PFSK-1 (cell line): ENCODE measurements at regions not wholly inside any gene's neighbourhood (a gene's known extent, or its start where the extent isn't known, plus 50 kb on each side); places are given as distances from the start of the nearest gene placed in this dataset.

Source experiments
- FOXP2 ChIP-seq: optimal IDR thresholded peaks from 2 replicates; pipeline ENCODE3; 2011; ENCODE audit warnings: borderline replicate concordance, control low read depth, inconsistent platforms; ENCODE audit not compliant: insufficient read depth; ENCODE audit errors: extremely low read length, extremely low read depth
- POLR2AphosphoS5 ChIP-seq: IDR thresholded peaks from 2 replicates; pipeline ENCODE4 v1.6.1; 2012; ENCODE audit warnings: low read depth, mild to moderate bottlenecking, control low read depth, low read length, moderate library complexity
- REST ChIP-seq, 2 experiments: IDR thresholded peaks; 2 replicates each; pipeline versions ENCODE4 v1.6.1 to v1.8.0; 2011 to 2012; ENCODE audit warnings: low read depth in 2 of 2, low read length in 2 of 2, control low read depth in 1 of 2, inconsistent platforms in 1 of 2, mild to moderate bottlenecking in 1 of 2, moderate library complexity in 1 of 2; ENCODE audit not compliant: insufficient read depth in 1 of 2
- SIN3A ChIP-seq: IDR thresholded peaks from 2 replicates; pipeline ENCODE4 v1.6.1; 2012; ENCODE audit warnings: mild to moderate bottlenecking, low read length, moderate library complexity, borderline replicate concordance; ENCODE audit not compliant: insufficient read depth
- TAF1 ChIP-seq: IDR thresholded peaks from 2 replicates; pipeline ENCODE4 v1.6.1; 2012; ENCODE audit warnings: low read length, control low read depth, borderline replicate concordance; ENCODE audit not compliant: insufficient read depth

GRCh38 chr5:167481345-167481744 lies 810.1 kb upstream of the WWC1 start:
- TF ChIP-seq POLR2AphosphoS5 (no peak), REST (IDR thresholded peaks at IDR 0.05; ENCODE audit: insufficient read depth in 1 of 2, low read depth in 2 of 2, low read length in 2 of 2) (no peak), TAF1 (no peak), SIN3A (no peak), FOXP2 (no peak)
